ENCODE measurements at regions not wholly inside any gene's neighbourhood (a gene's known extent, or its start where the extent isn't known, plus 50 kb on each side); places are given as distances from the start of the nearest gene placed in this dataset.

DNA sequence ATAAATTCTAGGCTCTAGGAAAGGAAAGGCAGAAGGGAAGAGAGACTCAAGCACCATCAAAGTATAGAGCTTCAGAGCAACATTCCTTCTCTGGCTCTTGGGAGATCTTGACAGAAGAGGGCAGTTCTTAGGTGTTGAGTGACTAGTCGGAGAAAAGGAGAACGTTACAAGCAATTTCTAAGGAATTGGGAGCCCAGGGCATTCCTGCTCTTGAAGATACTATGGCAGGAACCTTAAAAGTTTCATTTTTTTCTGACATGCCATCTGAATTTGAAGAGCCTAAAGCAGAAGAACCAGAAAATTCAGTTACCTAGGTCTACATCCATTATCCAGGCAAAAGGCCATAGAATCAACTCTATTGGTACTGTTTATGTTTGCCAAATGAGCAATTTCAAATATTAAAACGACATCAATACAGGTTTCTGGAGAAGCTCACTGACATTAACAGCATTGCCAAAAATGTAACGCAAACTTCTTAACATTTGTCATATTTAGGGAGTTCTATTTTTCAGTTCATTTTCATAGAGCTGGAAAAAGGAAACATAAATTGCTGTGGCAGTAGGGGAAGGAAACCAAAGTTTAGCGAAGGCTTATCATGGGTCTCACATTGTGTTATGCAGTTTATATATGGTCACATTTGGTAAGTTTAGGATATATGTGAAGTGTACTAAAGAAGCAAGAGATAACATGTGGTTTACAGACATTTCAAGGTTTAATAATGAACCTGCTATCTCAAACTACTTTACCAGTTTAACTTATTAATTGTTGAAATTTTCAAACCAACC lies 210.1 kb upstream of the NRIP1 start:
- no peak for FAIRE-seq
- DNase-seq (ENCODE audit: insufficient read length, low spot score): no peak
- no peak for TF ChIP-seq POLR2A (IDR thresholded peaks at IDR 0.05; ENCODE audit: low read depth, low read length)

DNA sequence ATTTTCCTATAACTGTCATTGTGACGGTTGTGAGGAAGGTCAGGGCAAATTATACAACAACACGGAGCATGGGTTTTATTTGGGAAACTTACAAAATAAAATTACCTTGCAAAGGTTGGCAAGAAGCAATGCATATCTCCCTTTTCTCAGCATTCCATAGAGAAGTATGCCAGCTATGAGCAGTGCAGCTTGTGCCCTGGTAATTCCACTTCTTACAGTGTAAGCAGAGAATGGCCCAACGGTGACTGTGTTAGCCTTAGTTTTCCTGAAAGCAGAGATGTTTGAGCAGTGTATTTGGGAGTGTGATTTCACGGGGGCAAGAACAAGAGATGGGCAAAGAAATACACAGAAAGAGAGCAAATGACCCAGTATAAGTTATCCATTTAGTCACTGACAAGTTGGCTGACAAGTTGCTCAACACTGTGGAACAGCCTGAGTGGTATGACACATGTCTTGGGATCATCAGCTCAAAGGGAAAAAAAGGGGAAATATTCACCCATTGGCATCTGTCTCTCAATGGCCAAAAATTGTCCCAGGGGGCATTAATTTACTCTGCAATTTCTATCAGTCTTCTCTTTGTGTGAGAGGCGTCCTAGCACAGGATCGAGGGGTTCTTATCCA lies 210.9 kb upstream of the NRIP1 start:
- DNase-seq (ENCODE audit: insufficient read length, low spot score) (no peak), FAIRE-seq (peak; percentile 58)
- TF ChIP-seq POLR2A (IDR thresholded peaks at IDR 0.05; ENCODE audit: low read depth, low read length): no peak

- no peak for DNase-seq (ENCODE audit: insufficient read length, low spot score)
- no peak for TF ChIP-seq POLR2A (IDR thresholded peaks at IDR 0.05; ENCODE audit: low read depth, low read length)
- no peak for FAIRE-seq
These were observed 211.4 kb upstream of the NRIP1 start for GRCh38 chr21:15276243-15276642.

GRCh38 chr21:15277466-15277865 lies 212.7 kb upstream of the NRIP1 start:
- no peak for DNase-seq (ENCODE audit: insufficient read length, low spot score)
- TF ChIP-seq POLR2A (IDR thresholded peaks at IDR 0.05; ENCODE audit: low read depth, low read length): no peak
- FAIRE-seq: no peak

- no peak for TF ChIP-seq POLR2A (IDR thresholded peaks at IDR 0.05; ENCODE audit: low read depth, low read length)
- no peak for DNase-seq (ENCODE audit: insufficient read length, low spot score)
- FAIRE-seq: no peak
These were observed 213.5 kb upstream of the NRIP1 start for GRCh38 chr21:15278279-15278678.

DNA sequence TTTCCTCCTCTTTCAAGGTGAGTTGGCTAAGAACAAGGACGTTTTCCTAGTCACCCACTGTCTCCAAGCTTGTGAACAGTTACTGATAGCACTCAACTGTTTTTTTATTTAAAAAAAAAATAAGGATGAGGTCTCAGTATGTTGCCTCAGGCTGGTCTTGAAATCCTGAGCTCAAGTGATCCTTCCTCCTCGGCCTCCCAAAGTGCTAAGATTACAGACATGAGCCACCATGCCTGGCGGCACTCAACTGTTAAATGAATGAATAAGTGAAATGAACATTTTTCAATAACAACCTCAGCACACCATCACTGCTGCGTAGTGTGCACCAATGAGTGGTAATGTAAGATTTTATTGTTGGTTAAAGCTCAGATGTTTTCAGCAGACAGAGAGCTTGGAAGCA lies 214.1 kb upstream of the NRIP1 start:
- no peak for DNase-seq (ENCODE audit: insufficient read length, low spot score)
- TF ChIP-seq POLR2A (IDR thresholded peaks at IDR 0.05; ENCODE audit: low read depth, low read length): no peak
- FAIRE-seq: no peak

DNA sequence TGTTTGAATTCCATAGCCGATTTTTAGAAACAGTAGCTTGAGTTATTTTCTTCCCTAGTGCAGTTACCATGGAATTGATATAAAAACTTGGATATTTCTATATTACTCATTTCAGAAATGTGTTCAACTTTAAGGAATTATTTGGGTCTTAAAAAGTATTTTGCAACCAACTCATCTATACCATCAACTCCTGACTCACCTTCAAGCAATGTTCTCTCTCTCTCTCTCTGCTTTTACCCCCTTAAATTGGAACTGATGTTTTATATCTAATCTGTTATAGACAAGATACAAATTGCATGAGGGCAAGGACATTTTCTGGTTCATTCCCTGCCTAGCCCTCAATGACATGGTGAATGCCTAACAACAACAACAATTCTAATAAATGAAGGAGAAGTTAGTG lies 214.7 kb upstream of the NRIP1 start:
- FAIRE-seq (no peak), DNase-seq (ENCODE audit: insufficient read length, low spot score) (no peak)
- no peak for TF ChIP-seq POLR2A (IDR thresholded peaks at IDR 0.05; ENCODE audit: low read depth, low read length)

GRCh38 chr21:15281714-15282113 lies 216.9 kb upstream of the NRIP1 start:
- TF ChIP-seq POLR2A (IDR thresholded peaks at IDR 0.05; ENCODE audit: low read depth, low read length): no peak
- DNase-seq (ENCODE audit: insufficient read length, low spot score) (no peak), FAIRE-seq (no peak)

DNA sequence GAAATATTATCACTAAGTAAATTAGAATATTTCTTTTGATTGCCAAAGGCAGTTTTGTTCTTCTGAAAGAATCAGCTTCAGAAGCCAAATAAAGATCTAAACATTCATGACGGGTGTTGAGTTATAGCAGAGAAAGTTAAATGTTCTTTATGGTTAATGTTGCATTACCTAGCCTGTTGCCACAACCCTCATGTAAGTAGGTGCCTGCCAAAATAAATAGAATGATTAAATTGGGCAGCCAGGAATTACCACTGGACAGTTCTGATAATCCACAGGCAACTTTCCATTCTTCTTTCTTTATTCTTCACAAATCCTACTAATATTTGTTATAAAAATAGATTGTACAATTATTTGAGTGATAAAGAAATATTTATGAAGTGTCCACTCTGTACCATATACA lies 217.9 kb upstream of the NRIP1 start:
- no peak for FAIRE-seq
- no peak for TF ChIP-seq POLR2A (IDR thresholded peaks at IDR 0.05; ENCODE audit: low read depth, low read length)
- DNase-seq (ENCODE audit: insufficient read length, low spot score): no peak

GRCh38 chr21:15283138-15283537 lies 218.3 kb upstream of the NRIP1 start:
- DNase-seq (ENCODE audit: insufficient read length, low spot score) (no peak), FAIRE-seq (no peak)
- TF ChIP-seq POLR2A (IDR thresholded peaks at IDR 0.05; ENCODE audit: low read depth, low read length): no peak

- TF ChIP-seq POLR2A (IDR thresholded peaks at IDR 0.05; ENCODE audit: low read depth, low read length): no peak
- peak; percentile 30 for FAIRE-seq
- DNase-seq (ENCODE audit: insufficient read length, low spot score): no peak
These were observed 219.0 kb upstream of the NRIP1 start for GRCh38 chr21:15283789-15284188.

GRCh38 chr21:15285556-15285955 lies 220.8 kb upstream of the NRIP1 start:
- TF ChIP-seq POLR2A (IDR thresholded peaks at IDR 0.05; ENCODE audit: low read depth, low read length): no peak
- DNase-seq (ENCODE audit: insufficient read length, low spot score) (no peak), FAIRE-seq (no peak)

DNA sequence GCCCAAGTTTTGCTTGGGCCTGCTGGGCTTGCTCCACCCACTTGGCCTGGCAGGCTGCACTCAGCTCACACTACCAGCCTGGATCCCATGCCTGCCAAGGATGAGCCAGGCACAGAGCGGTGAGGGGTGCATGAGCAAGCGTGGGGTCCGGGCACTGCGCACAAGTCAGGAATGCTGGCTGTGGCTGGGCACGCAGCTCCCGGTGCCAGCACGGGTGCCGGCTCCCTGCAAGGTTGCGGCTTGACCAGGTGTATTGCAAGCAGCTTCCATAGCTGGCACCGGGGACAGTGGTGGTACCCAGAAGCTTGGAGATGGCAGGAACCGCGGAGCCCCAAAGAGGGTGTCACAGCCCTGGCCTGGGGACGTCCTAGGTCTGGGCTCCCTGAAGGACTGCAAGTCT lies 224.4 kb upstream of the NRIP1 start:
- TF ChIP-seq POLR2A (IDR thresholded peaks at IDR 0.05; ENCODE audit: low read depth, low read length): no peak
- DNase-seq (ENCODE audit: insufficient read length, low spot score): no peak
- FAIRE-seq: no peak

- peak; percentile 9 for DNase-seq (ENCODE audit: insufficient read length, low spot score)
- no peak for FAIRE-seq
These were observed 225.4 kb upstream of the NRIP1 start for GRCh38 chr21:15289896-15290841.

More at GRCh38 chr21:15289896-15290841, 225.4 kb upstream of the NRIP1 start:
- TF ChIP-seq POLR2A (IDR thresholded peaks at IDR 0.05; ENCODE audit: low read depth, low read length): no peak

All from H54 (cell line).